Smooth muscle cell (in vitro differentiated cells): ENCODE measurements at regions not wholly inside any gene's neighbourhood (a gene's known extent, or its start where the extent isn't known, plus 50 kb on each side); places are given as distances from the start of the nearest gene placed in this dataset.

Experiments
- DNase-seq: peaks from one replicate; lab custom pipeline; 2025; ENCODE audit not compliant: unreplicated experiment; lab: John Stamatoyannopoulos, UW
- H2AFZ ChIP-seq: fragments of 200-600 bp; sonication (generic); 2 replicates; pipeline ENCODE4 v1.6.0; 2016; ENCODE audit warnings: antibody characterized with exemption, low read depth, mild to moderate bottlenecking
- H3F3A ChIP-seq: fragments of 200-600 bp; sonication (generic); 2 replicates; pipeline ENCODE4 v1.6.0; 2017; ENCODE audit warnings: antibody characterized with exemption, low read depth
- H3K27ac ChIP-seq: fragments of 200-600 bp; sonication (generic); 2 replicates; pipeline ENCODE4 v1.5.1; 2016; ENCODE audit warnings: low read depth, mild to moderate bottlenecking
- H3K27me3 ChIP-seq: fragments of 200-600 bp; sonication (generic); 2 replicates; pipeline ENCODE4 v1.6.1; 2016; ENCODE audit warnings: low read depth, mild to moderate bottlenecking
- H3K36me3 ChIP-seq: fragments of 200-600 bp; sonication (generic); 2 replicates; pipeline ENCODE4 v1.5.1; 2016; ENCODE audit warnings: low read depth
- H3K4me1 ChIP-seq: fragments of 200-600 bp; sonication (generic); 2 replicates; pipeline ENCODE4 v1.5.1; 2016; ENCODE audit warnings: low read depth
- H3K4me2 ChIP-seq: fragments of 200-600 bp; sonication (generic); 2 replicates; pipeline ENCODE4 v1.6.0; 2016; ENCODE audit warnings: mild to moderate bottlenecking
- H3K4me3 ChIP-seq: fragments of 200-600 bp; sonication (generic); 2 replicates; pipeline ENCODE4 v1.5.1; 2016; ENCODE audit warnings: mild to moderate bottlenecking
- H3K79me2 ChIP-seq: fragments of 200-600 bp; sonication (generic); 2 replicates; pipeline ENCODE4 v1.6.0; 2016; ENCODE audit warnings: low read depth, mild to moderate bottlenecking
- H3K9ac ChIP-seq: fragments of 200-600 bp; sonication (generic); 2 replicates; pipeline ENCODE4 v1.6.0; 2016; ENCODE audit warnings: low read depth
- H3K9me3 ChIP-seq: fragments of 200-600 bp; sonication (generic); replicated peaks from 2 replicates; pipeline ENCODE4 v1.5.1; 2016; ENCODE audit warnings: low read depth
- H4K20me1 ChIP-seq: fragments of 200-600 bp; sonication (generic); 2 replicates; pipeline ENCODE4 v1.6.0; 2016; ENCODE audit warnings: low read depth
- WGBS: methylation state at CpG from one replicate; pipeline ENCODE4 v1.1.7; 2016; ENCODE audit warnings: low lambda C conversion rate; 5-methylcytosine and 5-hydroxymethylcytosine counted together
- TF ChIP-seq, protein P1 (sequence below): fragments of 200-600 bp; sonication (generic); IDR thresholded peaks from 2 replicates; pipeline ENCODE4 v1.5.1; 2017; ENCODE audit warnings: borderline replicate concordance, mild to moderate bottlenecking, antibody characterized with exemption; ENCODE audit not compliant: insufficient read depth, poor library complexity, severe bottlenecking

DNA sequence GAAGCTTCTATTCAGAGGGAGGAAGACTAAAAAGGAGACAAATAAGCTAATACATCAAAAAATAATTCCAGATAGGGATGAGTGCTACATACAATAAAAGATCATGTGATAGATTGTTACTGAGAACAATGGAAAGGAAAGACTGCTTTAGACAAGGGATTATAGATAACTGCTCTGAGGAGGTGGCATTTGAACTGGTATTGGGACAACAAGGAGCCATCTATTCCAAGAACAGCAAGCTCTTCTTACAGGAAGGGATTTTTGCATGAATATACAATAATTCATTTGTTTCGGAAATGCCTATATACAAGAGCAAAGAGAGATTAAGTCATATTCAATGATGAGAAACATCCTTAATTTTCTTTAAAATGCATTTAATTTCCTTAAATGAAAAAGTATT is 540.5 kb upstream of the KLF12 start:
- TF ChIP-seq, protein P1, sequence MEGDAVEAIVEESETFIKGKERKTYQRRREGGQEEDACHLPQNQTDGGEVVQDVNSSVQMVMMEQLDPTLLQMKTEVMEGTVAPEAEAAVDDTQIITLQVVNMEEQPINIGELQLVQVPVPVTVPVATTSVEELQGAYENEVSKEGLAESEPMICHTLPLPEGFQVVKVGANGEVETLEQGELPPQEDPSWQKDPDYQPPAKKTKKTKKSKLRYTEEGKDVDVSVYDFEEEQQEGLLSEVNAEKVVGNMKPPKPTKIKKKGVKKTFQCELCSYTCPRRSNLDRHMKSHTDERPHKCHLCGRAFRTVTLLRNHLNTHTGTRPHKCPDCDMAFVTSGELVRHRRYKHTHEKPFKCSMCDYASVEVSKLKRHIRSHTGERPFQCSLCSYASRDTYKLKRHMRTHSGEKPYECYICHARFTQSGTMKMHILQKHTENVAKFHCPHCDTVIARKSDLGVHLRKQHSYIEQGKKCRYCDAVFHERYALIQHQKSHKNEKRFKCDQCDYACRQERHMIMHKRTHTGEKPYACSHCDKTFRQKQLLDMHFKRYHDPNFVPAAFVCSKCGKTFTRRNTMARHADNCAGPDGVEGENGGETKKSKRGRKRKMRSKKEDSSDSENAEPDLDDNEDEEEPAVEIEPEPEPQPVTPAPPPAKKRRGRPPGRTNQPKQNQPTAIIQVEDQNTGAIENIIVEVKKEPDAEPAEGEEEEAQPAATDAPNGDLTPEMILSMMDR, result no peak
- H3K4me1 ChIP-seq, result no peaks in the 10 kb centered on the region
- 88% methylated on average over 1 of the region's 1 CpG for WGBS
- H3K36me3 ChIP-seq, result no peaks in the 10 kb centered on the region
- no peak overlapping the region for H3K4me3 ChIP-seq
- H3K9me3 ChIP-seq, result no peaks in the 10 kb centered on the region
- no peaks in the 10 kb centered on the region for H3K27me3 ChIP-seq
- H2AFZ ChIP-seq, result no peak overlapping the region
- no peaks in the 10 kb centered on the region for H3F3A ChIP-seq
- H3K27ac ChIP-seq, result no peak overlapping the region
- H3K9ac ChIP-seq, result no peak overlapping the region
- H3K4me2 ChIP-seq, result no peak overlapping the region
- no peaks in the 10 kb centered on the region for H3K79me2 ChIP-seq
- no peaks in the 10 kb centered on the region for H4K20me1 ChIP-seq
- no peak for DNase-seq

DNA sequence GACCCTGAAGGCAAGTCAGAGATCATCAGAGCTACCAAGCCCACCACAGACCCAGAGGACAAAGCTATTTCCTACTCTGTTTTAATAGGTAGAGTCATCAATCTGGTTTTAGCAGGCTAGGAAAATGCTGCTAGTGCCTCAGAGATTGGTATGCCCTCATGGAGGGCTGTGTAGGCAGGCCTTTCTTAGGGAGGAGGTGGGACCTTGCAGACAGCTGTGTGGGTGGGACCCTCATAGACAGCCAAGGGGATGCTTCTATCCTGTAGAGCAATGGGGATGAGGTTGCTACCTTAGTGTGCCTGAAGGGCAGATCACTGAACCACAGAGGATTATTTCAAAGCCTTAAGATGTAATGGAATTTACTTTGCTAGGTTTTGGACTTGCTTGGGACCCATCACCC is 534.9 kb upstream of the KLF12 start:
- H3K9me3 ChIP-seq, result no peaks in the 10 kb centered on the region
- H3K9ac ChIP-seq, result no peak overlapping the region
- no peak overlapping the region for H3K4me3 ChIP-seq
- H3K4me1 ChIP-seq, result no peaks in the 10 kb centered on the region
- no peak overlapping the region for H3K27ac ChIP-seq
- no peak for DNase-seq
- H3K4me2 ChIP-seq, result no peak overlapping the region
- H3F3A ChIP-seq, result no peaks in the 10 kb centered on the region
- H2AFZ ChIP-seq, result no peak overlapping the region
- no peaks in the 10 kb centered on the region for H4K20me1 ChIP-seq
- H3K36me3 ChIP-seq, result no peaks in the 10 kb centered on the region
- H3K79me2 ChIP-seq, result no peaks in the 10 kb centered on the region
- peaks cover 12% of the 10 kb centered on the region for H3K27me3 ChIP-seq
- TF ChIP-seq, protein P1, result no peak

DNA sequence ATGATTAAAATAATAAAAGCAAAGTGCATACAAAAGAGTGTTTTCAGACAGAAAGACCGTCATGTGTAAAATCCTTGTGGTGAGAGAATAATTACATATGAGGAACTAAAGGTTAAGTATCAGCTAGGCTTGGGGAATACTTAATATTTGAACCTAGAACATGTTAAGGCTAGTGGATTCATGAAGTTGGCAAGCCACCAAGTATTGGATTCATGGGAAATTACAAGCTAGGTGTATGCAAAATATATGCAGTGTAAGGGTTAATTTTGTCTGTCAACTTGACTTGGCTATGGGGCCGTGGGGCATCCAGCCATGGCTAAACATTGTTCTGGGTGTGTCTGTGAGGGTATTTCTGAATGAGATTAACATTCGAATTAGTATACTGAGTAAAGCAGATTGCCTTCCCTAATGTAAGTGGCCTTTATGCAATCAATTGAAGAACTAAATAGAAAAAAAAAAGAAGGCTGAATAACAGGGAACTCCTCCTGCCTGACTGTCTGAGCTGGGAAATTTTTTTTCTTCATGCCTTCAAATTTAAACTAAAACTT is 533.5 kb upstream of the KLF12 start:
- Histone ChIP-seq H3K9me3 (no peaks in the 10 kb centered on the region), H3K4me3 (no peak overlapping the region), H3F3A (no peaks in the 10 kb centered on the region), H3K27me3 (peaks cover 12% of the 10 kb centered on the region), H3K27ac (no peak overlapping the region), H4K20me1 (no peaks in the 10 kb centered on the region), H3K4me2 (no peak overlapping the region), H2AFZ (no peak overlapping the region), H3K4me1 (no peaks in the 10 kb centered on the region), H3K79me2 (no peaks in the 10 kb centered on the region), H3K36me3 (no peaks in the 10 kb centered on the region), H3K9ac (no peak overlapping the region)
- no peak for DNase-seq
- WGBS, result 81% methylated on average over 3 of the region's 3 CpGs
- TF ChIP-seq, protein P1, result no peak

DNA sequence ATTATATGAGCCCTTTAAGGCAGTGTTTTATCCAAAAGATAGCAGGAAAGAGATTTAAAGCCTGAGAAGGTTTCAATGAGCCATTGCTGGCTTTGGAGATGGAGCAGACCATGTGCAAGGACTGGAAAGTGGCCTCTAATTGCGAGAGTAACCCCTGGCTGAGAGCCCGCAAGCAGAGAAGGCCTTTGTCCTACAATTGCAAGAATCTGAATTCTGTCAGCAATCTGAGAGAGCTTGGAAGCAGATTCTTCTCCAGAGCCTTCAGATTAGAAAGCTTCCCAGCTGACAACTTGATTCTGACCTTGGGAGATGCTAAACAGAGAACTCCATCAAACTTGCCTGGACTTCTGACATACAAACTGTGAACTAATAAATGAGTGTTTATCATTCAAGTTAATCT is 528.7 kb upstream of the KLF12 start:
- 17% methylated on average over 2 of the region's 2 CpGs for WGBS
- H3K4me1 ChIP-seq, result no peaks in the 10 kb centered on the region
- no peaks in the 10 kb centered on the region for H4K20me1 ChIP-seq
- no peak overlapping the region for H3K27ac ChIP-seq
- H3K79me2 ChIP-seq, result no peaks in the 10 kb centered on the region
- no peak overlapping the region for H3K9ac ChIP-seq
- TF ChIP-seq, protein P1, result no peak
- no peaks in the 10 kb centered on the region for H3K36me3 ChIP-seq
- H2AFZ ChIP-seq, result no peak overlapping the region
- no peak overlapping the region for H3K4me2 ChIP-seq
- no peak overlapping the region for H3K4me3 ChIP-seq
- peaks cover 12% of the 10 kb centered on the region for H3K27me3 ChIP-seq
- H3F3A ChIP-seq, result no peaks in the 10 kb centered on the region
- DNase-seq, result no peak
- no peaks in the 10 kb centered on the region for H3K9me3 ChIP-seq
